ENCODE measurements at regions not wholly inside any gene's neighbourhood (a gene's known extent, or its start where the extent isn't known, plus 50 kb on each side); places are given as distances from the start of the nearest gene placed in this dataset.

DNA sequence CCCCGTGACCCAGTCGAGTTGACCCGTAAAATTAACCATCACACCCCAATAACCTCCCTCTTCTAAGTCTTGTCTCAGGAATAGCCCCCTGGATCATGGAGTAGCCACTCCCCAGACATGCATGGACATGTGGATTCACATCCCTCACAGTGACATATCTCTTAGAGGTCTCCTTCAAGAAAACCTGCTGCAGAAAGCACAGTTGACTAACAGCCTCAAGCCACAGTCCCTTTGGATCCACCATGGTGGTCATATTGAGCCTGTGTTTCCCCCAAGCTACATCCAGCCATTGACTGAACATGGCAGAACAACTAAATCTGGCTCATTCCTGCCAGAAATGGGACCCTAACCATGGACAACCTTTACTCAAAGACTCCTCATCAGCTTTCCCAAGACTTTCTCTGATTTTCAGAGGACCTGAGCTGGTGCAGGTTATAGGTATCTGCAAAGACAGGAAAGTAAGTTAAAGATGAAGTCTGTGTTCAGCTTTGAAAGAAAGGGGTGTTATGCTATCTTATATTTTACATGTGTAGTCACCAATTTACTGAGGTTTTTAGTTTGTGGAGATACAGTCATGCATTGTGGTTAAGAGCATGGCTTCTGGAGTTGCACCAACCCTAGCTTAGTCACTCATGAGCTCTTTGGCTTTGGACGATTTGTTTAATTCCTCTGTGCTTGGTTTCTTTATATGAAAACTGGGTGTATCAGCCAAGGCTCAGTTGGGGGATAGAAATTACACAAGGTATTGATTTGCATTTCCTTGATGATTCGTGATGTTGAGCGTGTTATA lies 219.1 kb downstream of the MYLK4 start:
- Mint-ChIP-seq H3K4me1 (no peaks in the 10 kb centered on the region), H3K9me3 (no peaks in the 10 kb centered on the region), H3K4me3 (no peak overlapping the region), H3K27me3 (peaks cover 39% of the 10 kb centered on the region), H3K27ac (no peak overlapping the region), H3K36me3 (no peaks in the 10 kb centered on the region)
- no peak for ATAC-seq

DNA sequence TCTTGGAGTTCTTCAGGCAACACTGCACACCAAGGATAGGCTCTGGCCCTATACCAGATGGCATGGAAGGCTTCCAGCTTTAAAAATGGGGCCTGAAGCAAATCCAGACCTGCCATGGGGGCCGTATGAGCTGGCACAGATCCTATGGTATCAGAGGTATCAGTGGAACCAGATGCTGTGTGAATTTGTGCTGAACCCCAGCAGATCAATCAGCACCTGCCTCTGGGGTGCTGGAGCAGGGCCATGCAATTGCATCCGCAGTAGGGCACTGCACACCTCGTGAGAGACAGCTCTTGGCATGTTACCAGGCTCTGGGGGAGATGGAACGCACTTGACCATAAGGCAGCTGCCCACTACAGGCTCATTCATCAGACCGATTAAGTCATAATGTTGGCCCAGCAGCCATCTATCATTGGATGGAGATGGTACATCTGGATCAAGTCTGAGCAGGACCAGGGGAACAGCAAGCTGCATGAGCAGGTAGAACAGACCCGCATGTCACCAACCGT lies 221.5 kb downstream of the MYLK4 start:
- H3K27me3 Mint-ChIP-seq, result peaks cover 23% of the 10 kb centered on the region
- no peak for ATAC-seq
- no peaks in the 10 kb centered on the region for H3K36me3 Mint-ChIP-seq
- no peak overlapping the region for H3K4me3 Mint-ChIP-seq
- no peaks in the 10 kb centered on the region for H3K4me1 Mint-ChIP-seq
- H3K9me3 Mint-ChIP-seq, result peaks cover 4% of the 10 kb centered on the region
- no peak overlapping the region for H3K27ac Mint-ChIP-seq

DNA sequence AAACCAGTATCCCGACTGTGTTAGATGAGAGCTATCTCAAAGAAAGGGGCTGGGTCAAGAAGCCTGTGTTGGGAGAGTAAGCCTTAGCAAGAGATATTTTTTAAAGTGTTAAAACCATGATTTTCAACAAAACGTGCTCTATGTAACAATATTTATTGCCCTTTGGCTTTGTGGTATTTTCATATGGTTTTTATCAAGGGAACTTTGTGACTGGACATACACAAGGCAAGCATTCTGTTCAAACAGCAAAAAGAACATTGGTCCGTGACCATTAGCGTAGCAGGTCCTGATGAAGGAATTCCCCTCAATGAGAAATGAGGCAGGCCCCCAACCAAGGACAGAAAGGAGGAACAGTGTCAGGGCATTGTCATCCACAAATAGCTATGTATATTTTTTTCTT lies 222.6 kb downstream of the MYLK4 start:
- no peak for ATAC-seq
- Mint-ChIP-seq H3K27me3 (peaks cover 27% of the 10 kb centered on the region), H3K4me1 (no peaks in the 10 kb centered on the region), H3K36me3 (no peaks in the 10 kb centered on the region), H3K9me3 (peaks cover 5% of the 10 kb centered on the region), H3K27ac (no peak overlapping the region), H3K4me3 (no peak overlapping the region)

DNA sequence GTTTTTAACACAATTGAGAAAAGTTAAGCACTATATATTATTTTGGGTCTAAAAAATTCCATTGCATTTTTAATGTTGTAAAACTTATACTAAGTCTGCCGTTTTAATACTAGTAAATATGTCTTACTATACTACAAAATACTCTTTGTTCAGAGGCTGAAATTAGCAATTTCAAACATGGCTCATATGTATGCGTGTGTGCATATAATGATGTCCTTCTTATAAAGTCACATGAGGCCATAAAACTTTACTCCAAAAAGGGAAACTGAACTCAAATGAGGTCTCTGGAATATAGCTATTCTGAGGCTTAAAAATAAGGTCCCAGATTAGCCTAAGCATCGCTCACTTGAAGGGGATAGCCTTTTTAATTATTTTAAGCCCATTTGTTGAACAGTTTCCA lies 224.0 kb downstream of the MYLK4 start:
- Mint-ChIP-seq H3K4me1 (no peaks in the 10 kb centered on the region), H3K27me3 (peaks cover 39% of the 10 kb centered on the region), H3K4me3 (no peak overlapping the region), H3K9me3 (peaks cover 9% of the 10 kb centered on the region), H3K27ac (no peak overlapping the region), H3K36me3 (no peaks in the 10 kb centered on the region)
- ATAC-seq, result no peak

DNA sequence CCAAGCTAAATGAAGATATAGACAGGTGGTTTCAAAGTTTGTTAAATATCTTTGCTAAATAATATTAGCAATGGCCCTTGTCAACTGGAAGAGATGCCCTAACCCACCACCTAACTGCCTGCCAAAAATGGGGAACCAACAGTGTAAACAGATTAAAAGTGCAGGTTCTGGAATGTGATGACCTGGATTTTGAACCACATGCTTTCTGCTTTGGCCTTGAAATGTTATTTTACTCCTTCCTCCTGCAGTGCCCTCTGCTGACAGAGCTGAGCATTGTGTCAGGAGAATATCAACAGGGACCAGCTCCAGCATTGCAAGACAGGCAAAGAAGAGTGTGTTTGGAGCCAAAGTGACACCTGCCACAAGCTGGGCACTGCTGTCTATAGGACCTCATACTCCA lies 226.6 kb downstream of the MYLK4 start:
- H3K4me3 Mint-ChIP-seq, result no peak overlapping the region
- H3K27me3 Mint-ChIP-seq, result peaks cover 30% of the 10 kb centered on the region
- H3K9me3 Mint-ChIP-seq, result peaks cover 12% of the 10 kb centered on the region
- H3K27ac Mint-ChIP-seq, result no peak overlapping the region
- H3K4me1 Mint-ChIP-seq, result no peaks in the 10 kb centered on the region
- ATAC-seq, result no peak
- no peaks in the 10 kb centered on the region for H3K36me3 Mint-ChIP-seq

DNA sequence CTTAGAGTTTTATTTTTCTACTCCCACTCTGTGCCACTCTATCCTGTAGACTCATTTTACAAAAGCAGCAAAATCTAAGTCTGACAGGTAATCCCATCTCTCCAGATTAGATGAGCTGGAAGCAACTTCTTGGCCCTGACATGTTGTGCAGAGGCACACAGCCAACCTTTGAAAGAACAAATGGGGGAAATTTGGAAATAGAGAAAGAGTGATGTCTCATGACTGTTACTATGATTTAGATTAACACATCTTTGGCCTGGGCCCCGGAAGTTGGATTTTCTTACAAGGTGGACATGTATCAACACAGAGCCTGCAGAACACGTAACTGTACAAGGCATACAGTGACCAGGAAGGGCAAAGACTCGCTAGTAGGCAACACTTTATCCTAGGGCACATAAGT lies 227.7 kb downstream of the MYLK4 start:
- Mint-ChIP-seq H3K27me3 (peaks cover 34% of the 10 kb centered on the region), H3K4me1 (no peaks in the 10 kb centered on the region), H3K4me3 (no peak overlapping the region), H3K36me3 (no peaks in the 10 kb centered on the region), H3K9me3 (peaks cover 12% of the 10 kb centered on the region), H3K27ac (no peak overlapping the region)
- ATAC-seq, result no peak

DNA sequence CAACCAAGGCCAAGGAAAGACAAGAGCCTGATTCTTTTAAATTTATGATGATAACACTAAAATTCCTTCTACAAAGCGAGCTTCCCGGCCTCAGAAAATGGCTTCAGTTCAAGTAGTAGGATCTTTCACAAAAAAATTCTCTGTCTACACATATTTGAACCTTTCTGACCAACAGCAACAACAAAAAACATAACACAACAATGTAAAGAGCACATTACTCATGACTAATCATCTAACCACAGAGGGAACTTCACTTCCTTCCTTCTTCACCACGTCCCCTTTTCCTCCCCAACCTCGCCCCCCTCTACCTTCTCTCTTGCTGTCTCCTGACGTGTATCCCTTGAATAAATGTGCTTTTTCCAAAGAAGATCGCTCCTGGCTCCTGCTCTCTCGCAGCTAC lies 228.2 kb downstream of the MYLK4 start:
- H3K27me3 Mint-ChIP-seq, result peaks cover 28% of the 10 kb centered on the region
- H3K4me3 Mint-ChIP-seq, result no peak overlapping the region
- ATAC-seq, result no peak
- H3K4me1 Mint-ChIP-seq, result no peaks in the 10 kb centered on the region
- no peaks in the 10 kb centered on the region for H3K36me3 Mint-ChIP-seq
- peaks cover 12% of the 10 kb centered on the region for H3K9me3 Mint-ChIP-seq
- H3K27ac Mint-ChIP-seq, result no peak overlapping the region

DNA sequence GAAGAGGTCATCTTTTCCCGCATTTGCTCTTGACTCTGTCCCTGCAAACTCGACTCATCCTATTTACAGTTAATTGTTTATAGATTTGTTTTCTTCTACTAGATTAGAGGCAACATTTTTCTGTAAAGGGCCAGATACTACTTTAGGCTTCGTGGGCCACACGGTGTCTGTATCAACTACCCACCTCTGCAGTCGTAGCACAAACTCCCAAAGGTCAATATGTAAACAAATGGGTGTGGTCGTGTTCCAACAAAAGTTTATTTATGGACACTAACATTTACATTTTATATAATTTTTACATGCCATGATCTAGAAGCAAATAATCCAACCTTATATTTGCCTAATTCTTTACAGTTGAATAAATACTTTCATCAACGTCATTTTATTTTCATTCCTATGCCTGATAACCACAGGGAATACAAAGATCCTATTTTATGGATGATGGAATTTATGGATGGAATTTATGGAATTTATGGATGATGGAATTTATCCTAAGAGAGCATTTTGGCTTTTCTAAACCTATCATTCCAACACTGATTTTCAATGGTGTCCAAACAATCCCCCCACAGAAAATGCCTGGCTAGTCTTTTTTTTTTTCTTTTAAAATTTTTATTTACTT lies 232.8 kb downstream of the MYLK4 start:
- Mint-ChIP-seq H3K9me3 (peaks cover 8% of the 10 kb centered on the region), H3K36me3 (no peaks in the 10 kb centered on the region), H3K27ac (no peak overlapping the region), H3K4me1 (no peaks in the 10 kb centered on the region), H3K27me3 (peaks cover 38% of the 10 kb centered on the region), H3K4me3 (no peak overlapping the region)
- no peak for ATAC-seq

DNA sequence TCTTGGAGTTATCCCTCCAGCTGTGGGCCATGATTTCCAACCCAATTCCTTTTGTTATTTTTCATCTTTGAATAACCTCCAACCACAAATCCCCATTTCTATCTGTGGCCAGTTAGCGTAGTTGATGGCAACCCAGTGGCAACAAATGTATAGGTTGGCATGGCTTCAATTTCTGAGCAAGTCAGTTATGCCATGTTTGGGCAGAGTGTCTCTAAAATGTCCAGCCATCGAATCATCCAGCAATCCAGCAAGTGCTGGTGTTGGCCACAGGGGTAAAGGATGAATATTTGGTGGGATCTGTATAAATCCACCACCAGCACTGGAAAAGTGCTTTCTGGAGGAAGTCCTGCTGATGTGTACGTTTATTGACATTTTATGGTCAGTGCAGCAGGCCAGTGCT lies 233.3 kb downstream of the MYLK4 start:
- H3K36me3 Mint-ChIP-seq, result no peaks in the 10 kb centered on the region
- ATAC-seq, result no peak
- H3K27me3 Mint-ChIP-seq, result peaks cover 32% of the 10 kb centered on the region
- H3K4me3 Mint-ChIP-seq, result no peak overlapping the region
- peaks cover 3% of the 10 kb centered on the region for H3K9me3 Mint-ChIP-seq
- H3K4me1 Mint-ChIP-seq, result no peaks in the 10 kb centered on the region
- H3K27ac Mint-ChIP-seq, result no peak overlapping the region

DNA sequence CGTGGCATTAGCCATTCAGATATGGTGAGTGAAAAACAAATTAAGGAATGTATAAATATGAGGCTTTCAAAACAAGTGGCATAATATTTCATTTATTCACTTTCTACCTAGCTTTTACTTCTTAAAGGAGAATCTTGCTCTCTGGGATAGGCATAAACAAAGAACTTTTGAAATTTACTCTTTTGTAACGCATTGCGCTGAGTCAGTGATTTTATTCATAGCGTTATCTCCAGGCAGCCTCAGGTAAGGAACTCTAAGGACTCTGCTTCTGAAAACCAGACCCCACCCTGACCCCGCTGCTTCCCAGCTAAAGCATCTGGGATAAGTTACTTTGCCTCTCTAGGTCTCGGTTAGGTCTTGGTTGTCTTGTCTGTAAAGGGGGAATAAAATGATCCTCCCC lies 234.7 kb downstream of the MYLK4 start:
- ATAC-seq, result no peak
- peaks cover 3% of the 10 kb centered on the region for H3K9me3 Mint-ChIP-seq
- peaks cover 37% of the 10 kb centered on the region for H3K27me3 Mint-ChIP-seq
- H3K4me1 Mint-ChIP-seq, result no peaks in the 10 kb centered on the region
- H3K4me3 Mint-ChIP-seq, result no peak overlapping the region
- H3K36me3 Mint-ChIP-seq, result no peaks in the 10 kb centered on the region
- no peak overlapping the region for H3K27ac Mint-ChIP-seq

DNA sequence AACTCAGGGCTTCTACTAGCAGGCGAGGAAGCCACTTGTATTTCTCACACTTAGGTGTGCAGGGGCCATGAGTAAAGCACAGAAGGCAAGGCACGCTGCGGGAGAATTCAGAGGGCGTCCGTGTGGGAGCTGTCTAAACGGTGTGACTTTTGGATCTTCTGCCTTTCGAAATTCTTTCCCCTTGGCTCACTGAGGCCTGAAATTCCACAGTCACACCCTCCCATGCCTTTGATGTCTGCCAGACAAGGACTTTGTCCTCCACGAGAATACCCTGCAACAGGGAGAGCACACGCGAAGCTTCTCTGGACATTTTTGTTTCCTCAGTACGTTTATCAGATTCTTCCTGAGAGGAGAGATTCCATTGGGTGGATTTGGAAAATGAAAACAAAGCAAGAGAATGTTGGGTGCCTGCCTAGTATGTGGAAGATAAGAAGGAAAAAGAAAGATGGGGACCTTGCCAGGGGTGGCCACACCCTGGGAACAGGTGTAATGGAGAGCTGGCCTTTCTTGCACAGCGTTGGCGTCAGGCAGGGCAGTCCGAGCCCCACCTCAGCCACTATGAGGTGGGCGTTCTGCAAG lies 235.7 kb downstream of the MYLK4 start:
- Mint-ChIP-seq H3K4me3 (no peak overlapping the region), H3K9me3 (no peaks in the 10 kb centered on the region), H3K4me1 (no peaks in the 10 kb centered on the region), H3K27me3 (peaks cover 47% of the 10 kb centered on the region), H3K27ac (no peak overlapping the region), H3K36me3 (no peaks in the 10 kb centered on the region)
- no peak for ATAC-seq

DNA sequence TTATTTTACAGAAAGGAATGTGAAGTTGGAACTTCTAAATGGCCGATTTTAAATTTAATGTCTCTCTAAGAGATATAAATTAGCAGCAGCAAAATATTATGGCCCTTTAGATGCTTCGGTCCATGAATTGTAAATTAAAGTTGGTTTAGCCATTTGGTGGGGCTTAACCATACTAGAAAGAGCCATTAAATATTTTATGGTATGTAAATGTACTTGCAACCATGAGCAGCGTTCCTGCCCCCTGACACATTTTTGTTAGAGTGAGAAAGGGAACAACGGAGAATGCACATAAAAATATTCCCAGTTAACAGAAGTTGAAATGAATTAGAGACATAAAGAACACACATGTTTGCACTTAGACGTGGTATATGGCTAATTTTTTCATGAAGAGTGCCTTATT lies 237.9 kb downstream of the MYLK4 start:
- Mint-ChIP-seq H3K4me3 (no peak overlapping the region), H3K4me1 (no peaks in the 10 kb centered on the region), H3K27me3 (peaks cover 54% of the 10 kb centered on the region), H3K27ac (no peak overlapping the region), H3K36me3 (no peaks in the 10 kb centered on the region), H3K9me3 (no peaks in the 10 kb centered on the region)
- ATAC-seq, result no peak

DNA sequence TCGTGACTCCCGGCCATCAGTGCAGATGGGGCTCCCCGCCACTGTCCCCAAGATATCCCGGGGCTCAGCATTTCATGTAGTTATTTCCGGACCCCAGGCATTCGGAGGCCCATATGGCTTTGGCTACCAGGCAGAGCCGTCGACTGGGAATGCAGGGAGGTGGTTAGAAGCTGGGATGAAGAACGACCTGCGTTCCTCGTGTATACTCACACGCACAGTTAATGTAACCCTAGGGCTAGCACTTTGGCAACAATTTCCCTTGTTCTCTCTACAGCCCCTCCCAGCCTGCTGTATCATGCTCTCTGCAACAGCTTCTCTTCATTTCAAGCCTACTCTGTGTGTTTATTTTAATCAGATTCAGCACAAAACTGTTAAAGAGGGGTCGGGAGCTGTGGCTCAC lies 240.4 kb downstream of the MYLK4 start:
- Mint-ChIP-seq H3K9me3 (no peaks in the 10 kb centered on the region), H3K27ac (no peak overlapping the region), H3K4me3 (no peak overlapping the region), H3K27me3 (peaks cover 75% of the 10 kb centered on the region), H3K36me3 (no peaks in the 10 kb centered on the region), H3K4me1 (no peaks in the 10 kb centered on the region)
- ATAC-seq, result no peak

DNA sequence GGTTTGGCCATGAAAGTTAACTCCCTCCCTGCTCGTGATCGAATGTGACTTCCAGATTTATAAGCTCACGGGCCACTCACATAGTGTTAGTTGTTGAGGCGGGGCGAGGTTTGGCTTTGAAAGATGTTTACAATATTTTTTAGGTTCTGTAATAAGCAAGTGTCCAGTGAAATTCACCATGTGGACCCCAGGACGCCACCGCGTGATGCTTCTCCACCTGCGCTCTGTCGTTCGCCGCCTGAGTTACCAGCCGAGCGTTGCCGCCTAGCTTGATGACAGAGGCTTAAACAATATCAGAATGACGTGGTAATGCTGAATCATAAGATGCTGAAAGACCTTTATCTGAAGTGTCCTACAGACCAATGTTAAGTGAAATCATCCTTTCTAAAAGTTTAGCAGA lies 241.0 kb downstream of the MYLK4 start:
- Mint-ChIP-seq H3K4me3 (no peak overlapping the region), H3K36me3 (no peaks in the 10 kb centered on the region), H3K27me3 (peaks cover 75% of the 10 kb centered on the region), H3K4me1 (no peaks in the 10 kb centered on the region), H3K27ac (no peak overlapping the region), H3K9me3 (peaks cover 4% of the 10 kb centered on the region)
- no peak for ATAC-seq

DNA sequence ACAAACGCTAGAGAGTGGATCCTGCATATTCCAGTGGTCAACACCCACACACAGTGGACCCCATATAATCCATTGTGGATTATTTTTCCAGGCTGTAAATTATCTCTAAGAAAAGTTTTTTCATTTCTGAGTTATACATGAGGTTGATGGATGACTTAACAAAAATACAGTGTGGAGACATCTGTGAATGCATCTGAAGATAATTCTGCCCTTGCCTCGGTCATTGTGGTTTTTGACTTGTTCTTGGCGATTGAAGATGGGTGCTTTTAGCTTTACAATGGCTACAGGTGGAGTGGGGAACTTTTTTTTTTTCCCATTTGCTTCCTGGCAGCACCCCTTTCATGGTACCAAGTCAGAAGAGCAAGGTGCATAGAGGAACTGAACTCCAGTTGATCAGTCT lies 242.7 kb downstream of the MYLK4 start:
- no peak overlapping the region for H3K27ac Mint-ChIP-seq
- no peaks in the 10 kb centered on the region for H3K36me3 Mint-ChIP-seq
- ATAC-seq, result no peak
- H3K4me1 Mint-ChIP-seq, result no peaks in the 10 kb centered on the region
- no peak overlapping the region for H3K4me3 Mint-ChIP-seq
- H3K27me3 Mint-ChIP-seq, result peaks cover 68% of the 10 kb centered on the region
- peaks cover 4% of the 10 kb centered on the region for H3K9me3 Mint-ChIP-seq

DNA sequence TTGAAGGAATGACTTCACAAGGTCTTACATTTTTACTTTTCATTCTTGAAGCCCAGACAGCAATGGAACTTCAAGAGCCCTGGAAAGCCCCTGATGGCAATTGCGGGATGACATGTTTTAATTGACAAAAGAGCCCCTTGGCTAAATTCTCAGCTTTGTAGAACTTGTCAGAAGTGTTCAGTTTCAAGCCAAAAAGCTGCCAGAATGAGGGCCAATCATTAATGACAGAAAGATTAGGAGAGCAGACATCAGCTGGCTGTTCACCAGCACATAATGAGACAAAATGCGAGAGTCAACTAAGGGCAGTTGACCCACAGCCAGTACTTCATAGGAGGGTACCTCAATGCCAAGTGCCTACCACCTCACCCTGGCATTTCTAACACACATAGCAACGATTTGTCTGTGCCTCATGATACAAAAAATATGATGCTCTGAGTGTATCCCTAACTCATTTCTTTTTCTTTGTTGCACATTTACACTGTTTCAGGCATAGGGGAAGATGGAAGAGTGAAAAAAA lies 243.1 kb downstream of the MYLK4 start:
- ATAC-seq, result no peak
- H3K27me3 Mint-ChIP-seq, result peaks cover 73% of the 10 kb centered on the region

More for the DNA sequence above, 243.1 kb downstream of the MYLK4 start:
- no peak overlapping the region for H3K4me3 Mint-ChIP-seq
- peaks cover 4% of the 10 kb centered on the region for H3K9me3 Mint-ChIP-seq
- no peak overlapping the region for H3K27ac Mint-ChIP-seq
- no peaks in the 10 kb centered on the region for H3K4me1 Mint-ChIP-seq
- H3K36me3 Mint-ChIP-seq, result no peaks in the 10 kb centered on the region
